Right lobe of liver (tissue), 6 donors: ENCODE measurements at regions not wholly inside any gene's neighbourhood (a gene's known extent, or its start where the extent isn't known, plus 50 kb on each side); places are given as distances from the start of the nearest gene placed in this dataset.

Source experiments
- ATAC-seq, 4 donors: fragments of 200-7000 bp; cut with Tn5 transposase; one replicate each; pipeline ENCODE4 v1.9.1; 2020; ENCODE audit warnings: mild to moderate bottlenecking in 4 of 4, moderate library complexity in 4 of 4
- DNase-seq, 3 donors: peaks; one replicate each; pipeline ENCODE4 v3.0.0-alpha.2; 2020
- H3K27ac ChIP-seq, 3 donors: fragments of 200-600 bp; one replicate each; pipeline ENCODE4 v1.8.0; 2022
- H3K27me3 ChIP-seq, 2 donors: fragments of 200-600 bp; one replicate each; pipeline ENCODE4 v1.8.0; 2022
- H3K36me3 ChIP-seq, 4 donors: fragments of 200-600 bp; sonication (generic) in 1 of 4; one replicate each; pipeline versions ENCODE4 v1.5.1 to v1.8.0; 2017 to 2022; ENCODE audit warnings: control low read depth in 1 of 4
- H3K4me1 ChIP-seq, 4 donors: fragments of 200-600 bp; sonication (generic) in 1 of 4; one replicate each; pipeline versions ENCODE4 v1.5.1 to v1.8.0; 2017 to 2022; ENCODE audit warnings: control low read depth in 1 of 4
- H3K4me3 ChIP-seq, 3 donors: fragments of 200-600 bp; one replicate each; pipeline ENCODE4 v1.8.0; 2022
- H3K9me3 ChIP-seq, 4 donors: fragments of 200-600 bp; sonication (generic) in 1 of 4; one replicate each; pipeline versions ENCODE4 v1.5.1 to v1.8.0; 2017 to 2022; ENCODE audit warnings: control low read depth in 1 of 4
- CTCF ChIP-seq, 4 donors: fragments of 200-600 bp in 3 of 4; fragments of 450-650 bp in 1 of 4; IDR thresholded peaks; one replicate each; pipeline versions ENCODE4 v1.5.1 to v1.8.0; 2016 to 2022; ENCODE audit warnings: antibody characterized with exemption in 4 of 4, mild to moderate bottlenecking in 2 of 4
- POLR2A ChIP-seq: fragments of 450-650 bp; IDR thresholded peaks from one replicate; pipeline ENCODE4 v1.6.1; 2017; ENCODE audit warnings: antibody characterized with exemption, mild to moderate bottlenecking
- WGBS: methylation state at CpG from one replicate; pipeline ENCODE4 v1.1.6; 2018; ENCODE audit warnings: low coverage, low lambda C conversion rate; ENCODE audit not compliant: insufficient coverage; ENCODE audit errors: missing lambda C conversion rate; 5-methylcytosine and 5-hydroxymethylcytosine counted together
- intact Hi-C, 2 donors: fragments of 100-400 bp; cut with DNase I; formaldehyde crosslinking; loops; one replicate each; pipeline versions ENCODE4 v1.11.2 to v1.14.1; 2022
- donor health status: DM: no; HTN: yes; CAD: no.
- donor health status: DM: no; HTN: no; CAD: no.
- donor health status: DM: no; HTN: no; CAD: no.
- donor health status: DM: no; HTN: yes; CAD: no.
- donor health status: DM: no; HTN: yes; CAD: no.

DNA sequence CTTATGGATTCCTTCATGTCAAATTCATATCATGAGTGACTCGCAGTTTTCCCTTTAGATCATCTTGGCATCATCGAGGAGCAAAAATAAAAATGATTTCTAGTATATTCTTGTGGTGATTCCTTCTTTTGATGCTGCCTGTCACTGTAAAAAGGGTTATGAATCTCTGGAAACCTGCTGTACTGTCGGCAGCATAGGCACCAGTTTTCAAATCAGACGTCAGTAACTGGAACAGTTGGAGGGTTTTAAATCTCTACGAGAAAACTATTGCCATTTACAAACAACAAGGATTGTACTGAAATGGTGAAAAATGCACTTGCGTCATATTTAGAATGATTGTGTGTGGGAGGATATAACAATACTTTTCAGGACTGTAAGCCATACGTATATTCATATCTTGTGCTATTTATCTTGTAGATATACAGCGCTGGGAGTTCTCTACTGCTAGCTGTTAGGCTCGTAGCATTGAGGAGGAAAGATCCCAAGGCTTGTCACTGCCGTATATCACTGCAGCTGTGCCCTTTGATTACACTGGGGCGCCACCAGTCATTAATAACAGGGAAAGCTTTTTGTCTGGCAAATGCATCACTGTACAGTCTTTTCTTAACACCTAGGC is 320.7 kb downstream of the MTX2 start:
- intact Hi-C loops = no loop called here
- WGBS = 76% methylated on average over 11 of the region's 11 CpGs
- no peak for TF ChIP-seq POLR2A
- TF ChIP-seq CTCF (IDR thresholded peaks at IDR 0.05) = no peak
- Histone ChIP-seq H3K9me3 (no peaks in the 10 kb centered on the region), H3K4me3 (no peak overlapping the region), H3K27me3 (no peaks in the 10 kb centered on the region), H3K4me1 (peaks cover 0 to 15% (median 3%) of the 10 kb centered on the region in 4 donors), H3K36me3 (no peaks in the 10 kb centered on the region), H3K27ac (peak overlapping the region in 1 of 3 donors; percentile 3)
- no peak for ATAC-seq
- DNase-seq = no peak

DNA sequence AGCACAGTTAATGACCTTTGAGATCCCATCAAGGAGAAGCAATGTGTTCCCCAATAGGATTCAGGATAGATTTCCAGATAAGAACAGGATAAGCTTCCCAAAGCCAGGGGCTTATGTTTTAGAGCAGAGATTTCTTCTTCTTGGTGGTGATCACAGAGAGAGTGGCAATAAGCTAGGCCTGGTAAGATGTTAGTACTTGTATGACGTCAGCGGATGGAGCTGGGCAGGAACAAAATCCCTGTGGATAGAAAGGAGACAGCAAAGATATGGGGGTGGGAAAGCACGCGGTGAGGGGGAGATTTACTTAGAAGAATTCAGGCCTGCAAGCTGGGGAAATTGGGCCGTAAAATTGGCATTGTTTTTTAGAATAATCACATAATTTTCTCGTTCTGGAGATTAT is 323.0 kb downstream of the MTX2 start:
- no peak for ATAC-seq

GRCh38 chr2:176595986-176596385 is 326.7 kb downstream of the MTX2 start:
- Histone ChIP-seq H3K4me1 (no peaks in the 10 kb centered on the region), H3K36me3 (no peaks in the 10 kb centered on the region), H3K9me3 (no peaks in the 10 kb centered on the region), H3K27ac (no peak overlapping the region), H3K4me3 (no peak overlapping the region), H3K27me3 (no peaks in the 10 kb centered on the region)
- TF ChIP-seq CTCF (IDR thresholded peaks at IDR 0.05) = no peak
- TF ChIP-seq POLR2A = no peak
- intact Hi-C loops = no loop called here
- ATAC-seq (no peak), DNase-seq (no peak)
- WGBS = 55% methylated on average over 3 of the region's 3 CpGs

More for the DNA sequence above, 323.0 kb downstream of the MTX2 start:
- TF ChIP-seq POLR2A = no peak
- 92% methylated on average over 6 of the region's 6 CpGs for WGBS
- H3K4me1 ChIP-seq = peaks cover 0 to 15% (median 3%) of the 10 kb centered on the region in 4 donors
- no peak overlapping the region for H3K4me3 ChIP-seq
- H3K27me3 ChIP-seq = no peaks in the 10 kb centered on the region
- H3K27ac ChIP-seq = no peak overlapping the region
- no peak for DNase-seq
- no peaks in the 10 kb centered on the region for H3K9me3 ChIP-seq
- no peaks in the 10 kb centered on the region for H3K36me3 ChIP-seq
- intact Hi-C loops = no loop called here

DNA sequence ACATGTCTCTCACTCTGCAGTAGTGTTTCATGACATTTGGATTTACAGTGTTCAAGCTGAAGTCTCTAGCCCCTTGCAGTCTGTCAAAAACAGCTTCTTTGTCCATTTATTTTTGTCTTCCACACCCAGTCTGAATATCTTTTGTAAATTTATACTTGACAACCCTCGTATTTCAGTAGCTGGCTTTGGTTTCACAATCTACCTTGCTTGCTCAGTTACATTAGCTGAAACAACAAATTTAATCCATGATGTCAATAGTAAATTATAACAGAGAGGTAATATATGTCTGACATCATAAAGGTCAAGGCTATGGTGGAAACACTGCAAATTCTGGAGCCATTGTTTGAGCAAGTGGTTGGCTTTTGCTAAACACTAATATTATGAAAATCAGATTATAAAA is 328.7 kb downstream of the MTX2 start:
- TF ChIP-seq POLR2A (no peak), CTCF (IDR thresholded peaks at IDR 0.05) (no peak)
- DNase-seq (no peak), ATAC-seq (no peak)
- Histone ChIP-seq H3K36me3 (no peaks in the 10 kb centered on the region), H3K4me3 (no peak overlapping the region), H3K4me1 (no peaks in the 10 kb centered on the region), H3K27me3 (no peaks in the 10 kb centered on the region), H3K9me3 (no peaks in the 10 kb centered on the region), H3K27ac (no peak overlapping the region)
- intact Hi-C loops = no loop called here
- WGBS = 50% methylated on average over 1 of the region's 1 CpG

GRCh38 chr2:176598351-176598750 is 329.1 kb downstream of the MTX2 start:
- WGBS = 90% methylated on average over 2 of the region's 2 CpGs
- ATAC-seq (no peak), DNase-seq (no peak)
- Histone ChIP-seq H3K27ac (no peak overlapping the region), H3K4me3 (no peak overlapping the region), H3K27me3 (no peaks in the 10 kb centered on the region), H3K36me3 (no peaks in the 10 kb centered on the region), H3K9me3 (no peaks in the 10 kb centered on the region), H3K4me1 (no peaks in the 10 kb centered on the region)
- TF ChIP-seq CTCF (IDR thresholded peaks at IDR 0.05) (no peak), POLR2A (no peak)
- intact Hi-C loops = no loop called here
